ENCODE measurements at regions not wholly inside any gene's neighbourhood (a gene's known extent, or its start where the extent isn't known, plus 50 kb on each side); places are given as distances from the start of the nearest gene placed in this dataset.

- DNase-seq (ENCODE audit: low read depth), result peak; percentile 48
Measured at GRCh38 chr9:1490341-1491232, 440.4 kb downstream of the DMRT2 start.

- DNase-seq (ENCODE audit: low read depth), result no peak
Measured at GRCh38 chr9:1492156-1492555, 442.0 kb downstream of the DMRT2 start.

- DNase-seq (ENCODE audit: low read depth), result no peak
Measured at GRCh38 chr9:1495282-1496030, 445.3 kb downstream of the DMRT2 start.

GRCh38 chr9:1505489-1505888 is 455.3 kb downstream of the DMRT2 start:
- DNase-seq (ENCODE audit: low read depth), result no peak

GRCh38 chr9:1510712-1511111 is 460.6 kb downstream of the DMRT2 start:
- DNase-seq (ENCODE audit: low read depth), result no peak

- no peak for DNase-seq (ENCODE audit: low read depth)
Measured at GRCh38 chr9:1513105-1513504, 462.9 kb downstream of the DMRT2 start.

GRCh38 chr9:1514250-1514649 is 464.1 kb downstream of the DMRT2 start:
- DNase-seq (ENCODE audit: low read depth), result no peak

- DNase-seq (ENCODE audit: low read depth), result no peak
Measured at GRCh38 chr9:1514776-1515363, 464.7 kb downstream of the DMRT2 start.

GRCh38 chr9:1515557-1515956 is 465.4 kb downstream of the DMRT2 start:
- DNase-seq (ENCODE audit: low read depth), result peak; percentile 8

- DNase-seq (ENCODE audit: low read depth), result no peak
Measured at GRCh38 chr9:1521547-1521946, 471.4 kb downstream of the DMRT2 start.

GRCh38 chr9:1522219-1522767 is 472.1 kb downstream of the DMRT2 start:
- no peak for DNase-seq (ENCODE audit: low read depth)

GRCh38 chr9:1528456-1528855 is 478.3 kb downstream of the DMRT2 start:
- DNase-seq (ENCODE audit: low read depth), result no peak

- DNase-seq (ENCODE audit: low read depth), result no peak
Measured at GRCh38 chr9:1530696-1531095, 480.5 kb downstream of the DMRT2 start.

GRCh38 chr9:1531424-1531823 is 481.3 kb downstream of the DMRT2 start:
- DNase-seq (ENCODE audit: low read depth), result no peak

GRCh38 chr9:1532171-1532570 is 482.0 kb downstream of the DMRT2 start:
- no peak for DNase-seq (ENCODE audit: low read depth)

GRCh38 chr9:1535051-1535450 is 480.1 kb upstream of the SMARCA2 start:
- DNase-seq (ENCODE audit: low read depth), result no peak

GRCh38 chr9:1535599-1535998 is 479.5 kb upstream of the SMARCA2 start:
- no peak for DNase-seq (ENCODE audit: low read depth)

GRCh38 chr9:1536522-1537170 is 478.5 kb upstream of the SMARCA2 start:
- DNase-seq (ENCODE audit: low read depth), result no peak

GRCh38 chr9:1538301-1538700 is 476.8 kb upstream of the SMARCA2 start:
- DNase-seq (ENCODE audit: low read depth), result no peak

- no peak for DNase-seq (ENCODE audit: low read depth)
Measured at GRCh38 chr9:1539216-1539615, 475.9 kb upstream of the SMARCA2 start.

GRCh38 chr9:1550636-1551035 is 464.5 kb upstream of the SMARCA2 start:
- DNase-seq (ENCODE audit: low read depth), result no peak
